Hematopoietic multipotent progenitor cell (in vitro differentiated cells): ENCODE measurements at regions not wholly inside any gene's neighbourhood (a gene's known extent, or its start where the extent isn't known, plus 50 kb on each side); places are given as distances from the start of the nearest gene placed in this dataset.

ENCODE experiments used
- DNase-seq, 3 donors: peaks; one replicate each; pipeline ENCODE4 v3.0.0-alpha.2; 2011 to 2015; ENCODE audit warnings: low read depth in 2 of 3, low spot score in 2 of 3

DNA sequence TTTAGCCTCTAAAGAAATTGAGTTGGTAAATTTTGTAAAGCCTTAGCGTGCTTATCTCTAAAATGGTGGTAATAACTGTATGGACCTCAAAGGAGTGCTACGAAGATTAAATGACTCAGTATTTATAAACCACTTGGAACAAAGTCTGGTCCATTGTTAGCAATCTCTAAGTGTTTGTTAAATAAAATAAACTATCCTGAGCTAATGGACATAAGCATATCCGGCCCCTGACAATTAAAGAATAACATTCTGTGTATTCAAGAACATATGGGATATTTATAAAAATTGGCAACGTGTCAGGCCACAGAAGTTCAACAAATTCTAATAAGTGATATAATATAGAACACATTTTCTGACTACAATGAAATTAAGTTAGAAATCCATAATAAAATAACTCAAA lies 71.0 kb downstream of the MYEOV start:
- no peak for DNase-seq

DNA sequence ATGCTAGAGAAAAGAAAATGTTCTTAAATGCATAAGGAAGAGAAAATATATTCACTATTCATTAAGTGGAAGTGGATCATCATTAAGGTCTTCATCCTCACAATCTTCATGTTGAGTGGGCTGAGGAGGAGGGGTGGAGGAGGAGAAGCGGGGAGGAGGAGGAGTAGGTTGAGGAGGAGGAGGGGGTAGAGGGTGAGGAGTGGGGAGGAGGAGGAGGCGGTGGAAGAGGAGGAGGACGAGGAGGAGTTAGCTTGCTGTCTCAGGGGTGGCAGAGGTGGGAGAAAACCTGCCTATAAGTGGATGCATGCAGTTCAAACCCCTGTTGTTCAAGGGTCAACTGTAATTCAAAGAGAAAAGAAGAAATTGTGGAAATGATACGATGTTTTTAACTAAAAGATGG lies 71.6 kb downstream of the MYEOV start:
- DNase-seq, result no peak

DNA sequence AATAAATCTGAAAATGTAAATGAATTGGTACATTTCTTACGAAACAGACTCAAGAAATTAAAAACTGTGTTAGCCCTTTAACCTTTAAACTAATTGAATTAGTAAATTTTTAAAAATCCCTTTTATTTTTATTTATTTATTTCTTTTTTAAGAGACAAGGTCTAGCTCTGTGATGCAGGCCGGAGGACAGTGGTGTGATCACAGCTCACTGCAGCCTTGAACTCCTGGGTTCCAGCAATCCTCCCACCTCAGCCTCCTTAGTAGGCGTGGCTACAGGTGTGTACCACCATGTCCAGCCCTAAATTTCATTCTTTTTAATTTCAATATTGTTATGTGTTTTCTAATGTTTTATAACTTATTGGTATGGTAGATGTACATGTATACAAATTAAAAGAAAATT lies 72.6 kb downstream of the MYEOV start:
- no peak for DNase-seq

DNA sequence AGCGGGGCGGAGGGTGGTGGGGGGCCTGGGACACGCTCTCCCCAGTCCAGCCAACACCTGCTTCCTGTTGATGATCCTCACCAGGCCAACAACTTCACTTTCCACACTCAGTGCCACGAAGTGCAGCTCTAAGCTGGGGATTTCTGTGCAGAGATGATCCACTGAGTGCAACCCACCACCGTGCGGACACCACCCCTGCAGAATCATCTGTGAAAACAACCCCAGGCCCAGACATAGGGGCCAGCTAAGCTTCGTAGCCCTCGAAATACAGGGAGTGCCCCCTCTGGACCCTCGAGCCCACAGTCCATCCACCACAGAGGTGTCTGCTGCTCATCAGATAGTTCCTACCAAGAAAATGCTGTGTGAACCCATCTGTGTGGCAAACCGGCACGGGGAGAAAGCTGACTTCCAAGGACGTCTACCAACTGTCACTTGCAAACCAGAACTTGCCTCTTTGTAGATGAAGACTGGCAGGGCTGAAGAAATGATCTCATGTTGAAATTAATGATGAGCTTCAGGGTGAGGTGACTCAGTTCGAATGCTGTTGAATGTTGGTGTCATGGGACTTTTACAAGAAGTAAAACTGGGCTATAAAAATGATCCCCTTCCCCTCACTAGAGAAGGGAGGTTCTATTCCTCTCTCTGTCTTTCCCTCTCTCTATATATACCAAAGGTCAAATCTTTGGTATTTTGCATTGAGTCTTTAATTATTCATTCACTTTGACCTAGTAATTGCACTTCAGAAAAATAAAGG lies 73.4 kb downstream of the MYEOV start:
- DNase-seq, result no peak

DNA sequence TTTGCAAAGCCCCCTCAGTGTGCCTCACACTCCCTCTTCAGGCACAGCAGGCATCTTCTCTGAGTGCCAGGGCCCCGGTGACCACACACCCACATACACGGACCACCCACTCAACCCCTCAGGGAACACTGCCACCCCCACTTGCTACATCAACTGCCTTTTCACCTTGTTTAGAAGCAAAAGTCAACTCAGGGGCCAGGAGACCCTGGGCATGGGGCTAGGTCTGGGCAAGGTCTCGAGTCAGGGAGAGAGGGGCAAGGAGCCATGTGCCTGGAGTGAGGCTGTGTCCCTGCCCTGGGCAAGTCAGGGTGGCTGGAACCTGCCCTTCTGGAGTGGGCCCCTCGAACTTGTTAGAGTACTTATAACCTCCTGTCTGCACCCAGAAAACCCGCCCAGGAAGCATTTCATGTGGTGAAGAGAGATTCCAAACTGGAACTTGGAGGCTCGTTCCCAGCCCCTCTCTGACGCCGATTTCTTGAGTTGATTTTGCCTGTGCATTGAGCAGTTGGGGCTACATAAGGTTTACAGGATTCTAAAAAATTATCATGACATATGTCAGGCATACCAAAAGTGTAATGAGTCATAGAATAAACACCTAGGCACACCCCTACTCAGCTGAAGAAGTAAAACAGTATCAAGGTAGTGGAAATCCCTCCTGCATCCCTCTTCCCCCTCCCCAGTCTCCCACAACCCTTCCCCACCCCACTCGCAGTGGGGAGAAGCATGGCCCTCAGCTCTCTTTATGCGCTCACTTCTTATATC lies 74.3 kb downstream of the MYEOV start:
- no peak for DNase-seq

DNA sequence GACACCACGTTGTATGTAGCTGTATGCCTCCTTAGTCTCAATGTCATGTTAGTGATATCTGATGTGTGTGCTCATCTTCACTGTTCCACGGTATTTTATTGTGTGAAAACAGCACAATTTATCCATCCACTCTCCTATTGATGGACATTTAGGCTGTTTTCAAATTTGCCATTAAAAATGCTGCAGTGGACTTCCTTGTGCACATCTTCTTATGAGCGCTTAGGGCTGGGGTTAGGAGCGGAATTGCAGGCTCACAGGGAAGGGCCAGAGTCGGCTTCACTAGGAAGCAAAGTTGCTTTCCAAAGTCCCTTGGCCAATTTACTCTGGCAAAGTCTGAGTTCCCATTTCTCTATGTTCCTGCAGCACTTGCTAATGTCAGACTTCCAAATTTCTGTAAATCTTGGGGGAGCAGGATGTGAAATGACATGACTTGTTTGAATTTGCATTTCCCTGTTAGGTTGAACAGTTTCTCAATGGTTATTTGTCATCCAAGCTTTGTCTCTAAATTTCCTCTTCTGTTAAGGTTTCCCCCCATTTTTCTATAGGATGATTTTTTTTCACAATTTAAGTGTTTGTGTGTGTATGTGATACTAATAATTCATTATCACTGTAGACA lies 75.4 kb downstream of the MYEOV start:
- no peak for DNase-seq

DNA sequence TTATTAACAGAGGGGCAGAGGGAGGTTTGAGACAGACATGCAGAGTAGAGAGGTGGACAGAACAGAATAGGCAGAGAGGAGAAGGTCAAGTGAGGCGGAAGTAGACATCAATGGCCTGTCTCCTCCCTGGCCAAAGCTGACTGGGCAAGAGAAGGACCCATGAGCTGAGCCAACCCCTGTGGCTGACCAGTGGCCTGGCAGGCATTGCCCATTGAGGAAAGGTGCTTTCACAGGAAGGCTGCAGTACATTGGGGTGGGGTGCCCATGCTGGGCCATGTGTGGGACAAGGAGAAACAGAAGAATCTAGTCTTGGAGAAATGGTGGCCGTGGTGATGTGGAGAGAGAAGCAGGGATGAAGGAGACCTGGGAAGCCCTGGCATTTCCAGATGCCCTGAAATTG lies 76.0 kb downstream of the MYEOV start:
- DNase-seq, result no peak

DNA sequence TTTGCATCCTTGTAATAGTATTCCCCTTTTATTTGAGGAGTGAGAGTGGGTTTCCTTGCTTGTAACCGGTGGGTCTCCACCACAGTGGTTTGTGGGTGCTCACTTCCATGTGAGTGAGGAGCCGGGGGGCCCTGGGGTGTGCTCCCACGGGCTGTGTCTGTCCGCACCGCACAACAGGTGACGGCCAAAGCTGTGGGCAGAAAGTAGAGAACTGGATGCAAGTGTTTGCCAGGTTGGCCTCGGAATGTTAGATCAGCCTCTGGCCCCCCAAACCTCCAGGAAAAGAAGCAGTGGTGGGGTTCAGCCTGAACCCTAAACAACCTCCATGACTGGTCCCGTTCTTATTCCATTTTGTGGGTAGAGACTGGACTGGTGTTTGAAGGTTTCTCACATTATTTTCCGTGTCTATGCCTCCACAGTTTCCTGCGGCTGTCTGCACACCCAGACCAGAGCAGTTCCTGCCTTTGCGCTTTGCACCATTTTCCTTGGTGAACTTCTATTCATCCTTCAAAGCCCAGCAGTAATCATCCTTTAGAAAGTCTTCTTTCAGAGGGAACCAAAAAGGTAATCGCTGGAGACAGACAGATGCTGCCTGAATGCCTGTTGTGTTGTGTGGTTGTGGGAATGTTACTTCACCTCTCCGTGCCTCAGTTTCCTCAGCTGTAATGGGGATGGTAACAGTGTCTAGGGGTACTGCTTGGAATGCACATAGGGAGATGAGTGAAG lies 77.2 kb downstream of the MYEOV start:
- DNase-seq, result no peak

DNA sequence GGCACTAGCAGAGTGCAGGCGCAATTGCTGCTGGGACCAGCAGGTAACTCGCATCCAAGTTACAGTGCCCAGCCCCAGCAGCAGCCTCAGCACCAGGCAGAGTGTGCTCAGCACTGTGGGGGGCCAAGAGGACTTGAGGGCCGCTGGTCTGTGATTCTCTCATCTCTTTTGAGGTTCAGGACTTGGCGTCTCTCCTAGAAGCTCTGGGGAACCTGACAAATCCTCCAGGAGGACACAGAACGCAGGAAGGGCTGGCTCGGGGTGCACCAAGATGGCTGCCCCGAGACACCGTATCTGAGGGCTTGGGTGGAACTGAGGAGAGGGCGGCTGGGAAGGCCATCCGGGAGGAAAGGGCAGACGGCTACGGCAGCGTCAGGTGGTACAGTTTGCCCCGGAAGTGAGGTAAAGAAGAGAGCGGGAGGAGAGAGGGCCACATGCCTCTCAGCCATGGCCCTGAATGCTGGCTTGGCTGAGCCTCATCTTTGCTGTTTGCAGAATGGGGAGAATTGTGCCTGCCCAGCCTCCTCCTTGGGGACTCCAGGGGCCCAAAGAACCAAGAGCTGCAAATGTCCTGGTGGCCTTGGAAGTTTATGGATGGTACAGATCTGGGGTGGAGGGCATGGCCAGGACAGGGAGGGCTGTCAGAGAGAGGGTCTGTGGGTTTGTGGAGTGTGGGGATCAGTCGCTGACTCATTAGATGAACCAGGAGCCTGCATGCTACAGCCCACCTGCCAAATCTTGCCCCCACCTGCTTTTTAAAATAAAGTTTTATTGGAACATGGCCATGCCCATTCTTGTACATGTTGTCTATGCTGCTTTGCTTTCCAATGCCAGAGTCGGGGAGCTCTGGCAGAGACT lies 78.0 kb downstream of the MYEOV start:
- DNase-seq, result no peak

DNA sequence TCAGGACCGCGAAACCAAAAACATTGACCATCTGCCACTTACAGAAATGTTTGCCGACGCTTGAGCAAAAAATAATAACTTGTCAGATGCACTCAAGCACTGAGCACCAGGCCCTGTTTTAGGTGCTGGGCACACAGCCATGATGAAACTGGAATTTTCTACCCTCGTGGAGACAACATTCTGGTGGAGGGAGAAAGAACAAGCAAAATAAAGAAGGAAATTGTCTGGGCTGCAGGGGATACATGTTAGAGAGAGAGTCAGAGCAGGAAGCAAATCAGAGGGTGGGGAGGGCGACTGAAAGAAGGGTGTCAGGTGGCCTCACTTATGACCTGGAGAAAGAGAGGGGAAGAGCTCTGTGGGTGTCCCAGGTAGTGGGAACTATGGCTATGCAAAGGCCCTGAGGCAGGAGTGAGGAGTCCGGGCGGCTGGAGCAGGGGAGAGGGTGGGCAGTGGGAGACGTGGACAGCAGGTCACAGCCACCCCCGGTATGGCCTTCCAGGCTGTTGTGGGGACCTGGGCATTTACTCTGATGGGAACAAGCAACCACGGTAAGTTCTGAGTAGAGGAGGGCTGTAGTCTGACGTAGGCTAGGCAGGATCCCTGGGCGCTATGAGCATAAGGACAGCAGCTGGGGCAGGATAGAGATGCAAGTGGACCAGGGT lies 78.8 kb downstream of the MYEOV start:
- DNase-seq, result no peak

DNA sequence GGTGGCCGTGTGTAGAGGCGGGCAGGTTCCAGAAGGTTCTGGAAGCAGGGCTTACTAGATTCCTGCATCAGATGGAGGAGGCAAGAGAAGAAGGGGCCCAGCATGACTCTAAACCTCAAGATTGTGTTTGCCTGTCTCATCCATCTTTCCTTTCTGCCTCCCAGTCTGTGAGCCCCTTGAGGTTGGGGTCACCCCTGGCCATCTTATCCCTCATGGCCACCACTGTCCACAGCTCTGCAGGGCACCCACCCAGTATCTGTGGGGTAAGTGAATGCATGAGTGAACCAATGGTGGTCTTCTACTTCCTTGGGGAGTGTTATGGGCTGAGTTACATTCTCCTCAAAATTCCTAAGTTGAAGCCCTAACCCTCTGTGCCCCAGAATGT lies 79.3 kb downstream of the MYEOV start:
- no peak for DNase-seq

DNA sequence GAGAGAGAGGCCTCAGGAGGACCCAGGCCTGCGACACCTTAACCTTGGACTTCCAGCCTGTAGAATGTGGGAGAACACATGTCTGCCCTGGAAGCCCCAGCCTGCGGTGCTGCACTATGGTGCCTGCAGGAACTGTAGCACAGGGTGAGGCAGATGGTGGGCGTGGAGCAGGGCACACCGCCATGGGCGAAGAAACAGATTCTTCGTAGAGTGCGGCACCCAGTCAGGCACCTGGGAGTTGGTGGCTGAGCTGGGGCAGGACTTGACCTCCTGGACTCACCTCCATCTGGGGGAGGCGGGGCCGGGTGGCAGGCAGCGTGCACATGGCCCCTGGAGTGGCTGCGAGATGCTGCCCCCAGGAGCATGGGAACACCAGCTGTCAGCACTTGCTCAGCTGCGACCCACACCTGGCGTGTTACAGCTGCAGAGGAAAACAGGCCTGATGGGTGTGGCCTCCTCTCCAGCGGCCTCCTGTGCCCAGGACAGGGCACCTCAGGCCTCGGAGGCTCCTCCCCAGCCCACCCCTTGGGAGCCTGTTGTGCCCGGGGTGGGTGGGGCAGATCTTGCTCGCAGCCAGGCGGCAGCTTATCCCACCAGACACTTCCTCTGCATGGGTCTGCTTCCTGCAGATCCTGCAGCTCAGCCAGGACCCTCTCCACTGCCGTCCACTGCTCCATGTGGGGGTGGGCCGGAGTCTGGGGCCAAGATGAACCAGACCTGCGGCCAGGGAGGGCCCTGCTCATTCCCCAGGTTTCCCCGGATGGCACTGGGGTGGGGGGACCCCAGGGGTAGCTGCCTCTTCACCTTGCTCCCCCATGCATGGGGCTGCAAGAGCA lies 80.4 kb downstream of the MYEOV start:
- DNase-seq, result peak in 2 of 3 donors; percentile 43 to 54

DNA sequence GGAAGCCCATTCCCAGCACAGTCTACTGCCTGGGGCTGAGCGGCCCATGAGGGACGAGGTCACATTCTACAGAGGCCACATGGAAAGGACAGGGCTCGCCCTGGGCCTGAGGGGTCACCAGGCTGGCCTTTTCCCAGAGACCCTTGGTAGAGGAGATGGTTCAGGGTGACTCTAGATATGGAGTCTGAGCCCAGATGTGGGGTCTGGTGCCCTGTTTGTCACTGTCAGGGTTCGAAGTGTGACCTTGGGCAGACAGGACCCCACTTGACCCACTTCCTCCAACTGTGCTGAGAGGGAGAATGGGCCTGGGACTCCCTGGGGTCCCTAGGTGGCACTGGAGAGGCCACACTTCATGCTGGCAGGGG lies 81.0 kb downstream of the MYEOV start:
- no peak for DNase-seq

DNA sequence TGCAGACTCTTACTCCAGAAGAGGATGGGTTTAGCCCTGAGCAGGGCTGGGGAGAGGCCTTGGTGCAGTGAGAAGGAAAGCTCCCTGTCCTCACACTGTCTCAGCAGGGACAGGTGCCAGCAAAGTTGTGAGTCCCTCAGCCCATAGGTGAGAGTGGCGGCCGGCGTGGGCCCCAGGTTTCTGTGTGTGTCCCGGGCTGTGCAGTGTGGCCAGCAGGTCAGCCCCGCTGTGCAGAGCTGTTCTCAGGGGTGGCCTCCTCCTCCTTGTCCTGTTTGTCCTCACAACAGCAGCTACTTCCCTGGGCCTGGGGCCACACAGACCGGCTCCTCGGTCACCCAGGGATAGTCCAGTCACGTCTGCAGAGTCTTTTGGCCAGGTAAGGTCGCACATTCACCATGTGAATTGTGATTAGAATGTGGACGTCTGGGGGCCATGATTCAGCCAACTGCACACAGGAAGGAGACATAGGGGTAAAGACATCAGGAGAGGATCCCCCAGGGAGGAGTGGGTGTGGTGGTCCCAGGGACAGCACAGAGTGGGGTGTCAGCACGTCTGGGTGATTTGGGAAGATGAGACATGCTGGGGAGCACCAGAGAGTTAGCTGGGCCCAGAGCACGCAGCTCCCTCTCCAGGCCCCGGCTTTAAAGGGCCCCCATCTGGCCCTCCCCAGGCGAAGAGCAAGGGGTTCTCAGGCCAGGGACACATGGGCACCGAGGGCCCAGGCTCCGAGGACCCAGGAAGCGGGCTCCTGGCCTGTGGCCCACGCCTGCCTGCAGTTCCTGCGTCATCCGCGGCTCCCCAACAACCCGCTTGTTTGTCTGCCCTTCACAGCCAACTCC lies 81.6 kb downstream of the MYEOV start:
- DNase-seq, result no peak

DNA sequence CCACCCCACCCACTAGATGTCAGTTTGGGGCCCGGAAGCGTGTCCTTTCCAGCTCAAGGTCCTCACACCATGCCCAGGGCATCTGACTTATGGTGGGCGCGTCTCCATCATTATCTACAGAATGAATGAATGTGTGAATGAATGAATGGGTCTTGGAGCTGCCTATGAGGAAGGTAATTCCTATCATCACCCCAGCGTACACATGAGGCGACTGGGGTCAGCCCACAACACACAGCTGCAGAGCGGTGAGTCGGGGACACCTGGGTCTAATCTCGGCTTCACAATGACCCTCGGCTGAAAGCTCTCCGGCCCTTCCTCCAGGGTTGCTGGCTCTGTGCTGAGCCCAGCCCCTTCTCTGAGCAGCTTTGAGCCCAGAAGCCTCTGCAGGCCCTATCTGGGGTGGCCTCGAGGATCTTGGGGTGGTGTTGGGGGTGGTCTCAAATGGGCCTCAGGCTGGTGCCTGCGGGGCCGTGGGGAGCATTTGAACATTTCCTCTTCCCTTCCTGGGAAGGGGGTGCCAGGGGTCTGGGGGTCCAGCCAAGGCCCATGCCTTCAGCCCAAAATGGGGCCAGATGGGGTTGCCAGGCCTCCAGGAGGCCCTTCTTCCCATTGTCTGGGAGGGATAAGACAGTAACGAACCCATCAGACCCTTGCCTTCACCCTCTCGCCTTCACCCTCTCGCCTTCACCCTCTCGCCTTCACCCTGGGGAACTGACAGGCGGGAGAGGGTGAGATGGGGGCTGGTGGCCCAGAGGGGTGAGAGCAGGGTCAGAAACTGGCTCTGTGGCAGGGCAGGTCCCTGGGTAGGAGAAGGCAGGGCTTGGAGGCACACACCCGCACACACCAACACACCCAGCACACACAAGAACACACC lies 82.4 kb downstream of the MYEOV start:
- DNase-seq, result no peak

DNA sequence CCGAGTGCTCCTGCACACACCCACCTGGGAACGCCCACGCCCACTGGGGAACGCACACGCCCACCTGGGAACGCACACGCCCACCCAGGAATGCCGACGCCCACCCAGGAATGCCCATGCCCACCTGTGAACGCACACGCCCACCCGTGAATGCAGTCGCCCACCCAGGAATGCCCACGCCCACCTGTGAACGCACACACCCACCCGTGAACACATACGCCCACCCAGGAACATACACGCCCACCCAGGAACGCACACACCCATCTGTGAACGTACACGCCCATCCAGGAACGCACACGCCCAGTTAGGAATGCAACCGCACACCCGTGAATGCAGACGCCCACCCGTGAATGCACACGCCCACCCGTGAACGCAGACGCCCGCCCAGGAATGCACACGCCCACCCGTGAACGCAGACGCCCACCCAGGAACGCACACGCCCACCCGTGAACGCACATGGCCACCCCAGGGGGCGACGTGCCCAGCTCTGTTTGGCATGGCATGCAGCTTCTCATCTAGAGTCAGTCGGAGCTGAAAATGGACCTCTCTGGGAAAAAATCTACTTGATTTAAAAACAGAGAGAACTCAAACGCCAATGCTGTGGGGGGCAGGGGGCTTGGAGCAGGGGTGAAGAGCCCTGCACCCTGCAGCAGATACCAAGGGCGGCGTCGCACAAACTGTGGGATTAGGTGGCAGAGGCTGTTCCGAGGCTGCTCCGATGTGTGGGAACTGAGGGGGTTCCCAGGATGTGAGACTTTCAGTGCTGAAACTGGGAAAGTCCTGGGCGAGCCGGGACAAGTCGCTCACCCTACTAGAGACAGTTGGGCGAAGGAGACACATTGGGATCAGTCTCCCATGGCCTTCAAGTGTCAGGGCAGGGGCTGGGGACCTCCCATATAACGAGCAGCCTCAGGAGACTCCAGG lies 83.3 kb downstream of the MYEOV start:
- DNase-seq, result no peak
